HEK293 (cell line): ENCODE measurements at regions not wholly inside any gene's neighbourhood (a gene's known extent, or its start where the extent isn't known, plus 50 kb on each side); places are given as distances from the start of the nearest gene placed in this dataset.

Source experiments
- CTCF ChIA-PET: fragments of 350-600 bp; formaldehyde crosslinking; extraction: SDS; loops from one replicate; lab custom pipeline; 2021; ENCODE audit warnings: antibody characterized with exemption; lab: Yijun Ruan, JAX
- POLR2A ChIA-PET: fragments of 300-600 bp; formaldehyde crosslinking; extraction: SDS; loops from one replicate; lab custom pipeline; 2020; ENCODE audit warnings: antibody characterized with exemption, inconsistent platforms; lab: Yijun Ruan, JAX
- H3K27ac ChIP-seq: fragments of 200-500 bp; sonication (Bioruptor generic); 2 replicates; pipeline ENCODE4 v1.5.1; 2014; ENCODE audit warnings: low read depth, low read length, control low read depth, inconsistent platforms; ENCODE audit errors: extremely low read depth
- H3K36me3 ChIP-seq, 2 experiments: fragments of 200-500 bp in 1 of 2; sonication (Bioruptor generic) in 1 of 2; 1 replicate in 1 of 2; 2 replicates in 1 of 2; pipeline ENCODE4 v1.5.1; 2014 to 2017; ENCODE audit warnings: inconsistent platforms in 2 of 2, low read length in 2 of 2; ENCODE audit not compliant: control insufficient read depth in 2 of 2, insufficient read depth in 1 of 2
- H3K4me1 ChIP-seq: fragments of 200-500 bp; sonication (Bioruptor generic); 2 replicates; pipeline ENCODE4 v1.5.1; 2014; ENCODE audit warnings: mild to moderate bottlenecking, low read length, inconsistent platforms; ENCODE audit not compliant: control insufficient read depth, insufficient read depth
- H3K4me3 ChIP-seq: 2 replicates; pipeline ENCODE4 v1.5.1; 2011; ENCODE audit warnings: low read depth, mild to moderate bottlenecking, control low read depth, low read length, moderate library complexity
- H3K9me3 ChIP-seq: fragments of 200-500 bp; sonication (Bioruptor generic); 2 replicates; pipeline ENCODE4 v1.5.1; 2014; ENCODE audit warnings: low read depth, low read length, inconsistent platforms; ENCODE audit not compliant: control insufficient read depth, insufficient read depth
- EGR2 ChIP-seq: fragments of 450-650 bp; formaldehyde crosslinking; IDR thresholded peaks from 2 replicates; pipeline ENCODE4 v1.5.1; 2016; ENCODE audit warnings: low read depth, missing biosample characterization, missing genetic modification characterization
- IKZF3 ChIP-seq: fragments of 450-650 bp; IDR thresholded peaks from 2 replicates; pipeline ENCODE4 v1.5.0; 2018; ENCODE audit warnings: missing biosample characterization, mild to moderate bottlenecking, missing genetic modification characterization, moderate library complexity
- KLF8 ChIP-seq: fragments of 450-650 bp; formaldehyde crosslinking; IDR thresholded peaks from 2 replicates; pipeline ENCODE4 v1.5.1; 2016; ENCODE audit warnings: missing biosample characterization, missing genetic modification characterization
- RBAK ChIP-seq: fragments of 450-650 bp; formaldehyde crosslinking; IDR thresholded peaks from 2 replicates; pipeline ENCODE4 v1.5.1; 2016; ENCODE audit warnings: missing biosample characterization, missing genetic modification characterization
- TRIM28 ChIP-seq: IDR thresholded peaks from 2 replicates; pipeline ENCODE4 v1.6.1; 2011; ENCODE audit warnings: low read length, control low read depth, borderline replicate concordance
- YY1 ChIP-seq: fragments of 450-650 bp; formaldehyde crosslinking; IDR thresholded peaks from 2 replicates; pipeline ENCODE4 v1.5.1; 2018; ENCODE audit warnings: missing biosample characterization, missing genetic modification characterization
- ZIC2 ChIP-seq: fragments of 450-650 bp; formaldehyde crosslinking; IDR thresholded peaks from 2 replicates; pipeline ENCODE4 v1.5.1; 2016; ENCODE audit warnings: missing biosample characterization, missing genetic modification characterization
- ZNF133 ChIP-seq: fragments of 450-650 bp; formaldehyde crosslinking; IDR thresholded peaks from 2 replicates; pipeline ENCODE4 v1.5.1; 2016; ENCODE audit warnings: missing biosample characterization, missing genetic modification characterization
- ZNF146 ChIP-seq: fragments of 450-650 bp; formaldehyde crosslinking; IDR thresholded peaks from 2 replicates; pipeline ENCODE4 v1.5.1; 2016; ENCODE audit warnings: missing biosample characterization, missing genetic modification characterization
- ZNF184 ChIP-seq: fragments of 450-650 bp; IDR thresholded peaks from 2 replicates; pipeline ENCODE4 v1.5.1; 2018; ENCODE audit warnings: missing biosample characterization, mild to moderate bottlenecking, missing genetic modification characterization
- ZNF37A ChIP-seq: fragments of 450-650 bp; IDR thresholded peaks from 2 replicates; pipeline ENCODE4 v1.5.1; 2018; ENCODE audit warnings: missing biosample characterization, missing genetic modification characterization
- ZNF391 ChIP-seq: fragments of 450-650 bp; formaldehyde crosslinking; IDR thresholded peaks from 2 replicates; pipeline ENCODE4 v1.5.1; 2016; ENCODE audit warnings: low read depth, missing biosample characterization, missing genetic modification characterization, borderline replicate concordance
- ZNF416 ChIP-seq: fragments of 450-650 bp; formaldehyde crosslinking; IDR thresholded peaks from 2 replicates; pipeline ENCODE4 v1.5.1; 2016; ENCODE audit warnings: missing biosample characterization, missing genetic modification characterization
- ZNF510 ChIP-seq: fragments of 450-650 bp; formaldehyde crosslinking; IDR thresholded peaks from 2 replicates; pipeline ENCODE4 v1.5.1; 2018; ENCODE audit warnings: mild to moderate bottlenecking, missing genetic modification characterization, missing biosample characterization; ENCODE audit not compliant: insufficient replicate concordance
- ZNF629 ChIP-seq: fragments of 450-650 bp; formaldehyde crosslinking; IDR thresholded peaks from 2 replicates; pipeline ENCODE4 v1.5.1; 2017; ENCODE audit warnings: missing biosample characterization, missing genetic modification characterization
- ZNF664 ChIP-seq: fragments of 450-650 bp; formaldehyde crosslinking; IDR thresholded peaks from 2 replicates; pipeline ENCODE4 v1.5.1; 2016; ENCODE audit warnings: missing biosample characterization, missing genetic modification characterization
- ZNF670 ChIP-seq: fragments of 450-650 bp; formaldehyde crosslinking; IDR thresholded peaks from 2 replicates; pipeline ENCODE4 v1.5.1; 2016; ENCODE audit warnings: missing biosample characterization, missing genetic modification characterization, low read depth
- ZNF777 ChIP-seq: fragments of 450-650 bp; formaldehyde crosslinking; IDR thresholded peaks from 2 replicates; pipeline ENCODE4 v1.5.1; 2017; ENCODE audit warnings: missing biosample characterization, missing genetic modification characterization, borderline replicate concordance
- ZNF785 ChIP-seq: fragments of 450-650 bp; formaldehyde crosslinking; IDR thresholded peaks from 2 replicates; pipeline ENCODE4 v1.5.1; 2016; ENCODE audit warnings: missing biosample characterization, missing genetic modification characterization
- TF ChIP-seq, protein P1 (sequence below): fragments of 450-650 bp; formaldehyde crosslinking; IDR thresholded peaks from 2 replicates; pipeline ENCODE4 v1.5.1; 2016; ENCODE audit warnings: missing biosample characterization, missing genetic modification characterization, borderline replicate concordance
- TF ChIP-seq, protein P2 (sequence below): IDR thresholded peaks from 2 replicates; pipeline ENCODE4 v1.6.1; 2011; ENCODE audit warnings: mild to moderate bottlenecking, low read depth, low read length, borderline replicate concordance
- TF ChIP-seq, protein P3 (sequence below): fragments of 450-650 bp; formaldehyde crosslinking; IDR thresholded peaks from 2 replicates; pipeline ENCODE4 v1.5.1; 2017; ENCODE audit warnings: missing biosample characterization, missing genetic modification characterization
- TF ChIP-seq, protein P4 (sequence below): fragments of 450-650 bp; formaldehyde crosslinking; IDR thresholded peaks from 2 replicates; pipeline ENCODE4 v1.5.1; 2016; ENCODE audit warnings: missing biosample characterization, missing genetic modification characterization
- TF ChIP-seq, protein P5 (sequence below): fragments of 450-650 bp; formaldehyde crosslinking; IDR thresholded peaks from 2 replicates; pipeline ENCODE4 v1.5.1; 2016; ENCODE audit warnings: missing biosample characterization, missing genetic modification characterization

DNA sequence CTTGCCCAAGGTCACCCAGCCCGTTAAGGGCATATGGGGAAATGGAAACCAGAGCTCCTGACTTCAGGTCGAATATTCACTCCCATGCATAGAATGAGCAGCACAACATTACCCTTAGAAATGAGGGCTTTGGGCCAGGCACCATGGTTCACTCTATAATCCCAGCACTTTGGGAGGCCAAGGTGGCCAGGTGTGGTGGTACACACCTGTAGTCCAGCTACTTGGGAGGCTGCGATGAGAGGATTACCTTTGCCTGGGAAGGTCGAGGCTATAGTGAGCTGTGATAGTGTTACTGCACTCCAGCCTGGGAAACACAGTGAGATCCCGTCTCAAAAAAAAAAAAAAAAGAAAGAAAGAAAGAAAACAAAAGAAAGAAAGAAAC lies 341.0 kb upstream of the TMPO start:
- TF ChIP-seq, protein P1, sequence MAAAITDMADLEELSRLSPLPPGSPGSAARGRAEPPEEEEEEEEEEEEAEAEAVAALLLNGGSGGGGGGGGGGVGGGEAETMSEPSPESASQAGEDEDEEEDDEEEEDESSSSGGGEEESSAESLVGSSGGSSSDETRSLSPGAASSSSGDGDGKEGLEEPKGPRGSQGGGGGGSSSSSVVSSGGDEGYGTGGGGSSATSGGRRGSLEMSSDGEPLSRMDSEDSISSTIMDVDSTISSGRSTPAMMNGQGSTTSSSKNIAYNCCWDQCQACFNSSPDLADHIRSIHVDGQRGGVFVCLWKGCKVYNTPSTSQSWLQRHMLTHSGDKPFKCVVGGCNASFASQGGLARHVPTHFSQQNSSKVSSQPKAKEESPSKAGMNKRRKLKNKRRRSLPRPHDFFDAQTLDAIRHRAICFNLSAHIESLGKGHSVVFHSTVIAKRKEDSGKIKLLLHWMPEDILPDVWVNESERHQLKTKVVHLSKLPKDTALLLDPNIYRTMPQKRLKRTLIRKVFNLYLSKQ (tag by site-specific recombination), result no peak
- TF ChIP-seq ZNF510 (tag by site-specific recombination), result no peak
- TF ChIP-seq ZNF670 (tag by site-specific recombination), result no peak
- TF ChIP-seq IKZF3 (tag by site-specific recombination), result no peak
- no peak for TF ChIP-seq ZNF146 (tag by site-specific recombination)
- no peak for TF ChIP-seq YY1 (tag by site-specific recombination)
- no peak for TF ChIP-seq ZNF37A
- no peak for TF ChIP-seq ZNF416 (tag by site-specific recombination)
- TF ChIP-seq ZNF391 (tag by site-specific recombination), result no peak
- no peak for TF ChIP-seq ZNF664 (tag by site-specific recombination)
- TF ChIP-seq TRIM28, result no peak
- no peak for TF ChIP-seq ZIC2
- TF ChIP-seq, protein P2, sequence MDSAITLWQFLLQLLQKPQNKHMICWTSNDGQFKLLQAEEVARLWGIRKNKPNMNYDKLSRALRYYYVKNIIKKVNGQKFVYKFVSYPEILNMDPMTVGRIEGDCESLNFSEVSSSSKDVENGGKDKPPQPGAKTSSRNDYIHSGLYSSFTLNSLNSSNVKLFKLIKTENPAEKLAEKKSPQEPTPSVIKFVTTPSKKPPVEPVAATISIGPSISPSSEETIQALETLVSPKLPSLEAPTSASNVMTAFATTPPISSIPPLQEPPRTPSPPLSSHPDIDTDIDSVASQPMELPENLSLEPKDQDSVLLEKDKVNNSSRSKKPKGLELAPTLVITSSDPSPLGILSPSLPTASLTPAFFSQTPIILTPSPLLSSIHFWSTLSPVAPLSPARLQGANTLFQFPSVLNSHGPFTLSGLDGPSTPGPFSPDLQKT, result no peak
- TF ChIP-seq, protein P3, sequence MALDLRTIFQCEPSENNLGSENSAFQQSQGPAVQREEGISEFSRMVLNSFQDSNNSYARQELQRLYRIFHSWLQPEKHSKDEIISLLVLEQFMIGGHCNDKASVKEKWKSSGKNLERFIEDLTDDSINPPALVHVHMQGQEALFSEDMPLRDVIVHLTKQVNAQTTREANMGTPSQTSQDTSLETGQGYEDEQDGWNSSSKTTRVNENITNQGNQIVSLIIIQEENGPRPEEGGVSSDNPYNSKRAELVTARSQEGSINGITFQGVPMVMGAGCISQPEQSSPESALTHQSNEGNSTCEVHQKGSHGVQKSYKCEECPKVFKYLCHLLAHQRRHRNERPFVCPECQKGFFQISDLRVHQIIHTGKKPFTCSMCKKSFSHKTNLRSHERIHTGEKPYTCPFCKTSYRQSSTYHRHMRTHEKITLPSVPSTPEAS (tag by site-specific recombination), result no peak
- no peak for TF ChIP-seq RBAK (tag by site-specific recombination)
- TF ChIP-seq, all 188 proteins: peak for 0
- Histone ChIP-seq H3K4me1 (no peaks in the 10 kb centered on the region), H3K36me3 (no peaks in the 10 kb centered on the region), H3K27ac (no peak overlapping the region), H3K4me3 (no peak overlapping the region), H3K9me3 (no peaks in the 10 kb centered on the region)
- CTCF ChIA-PET, result interaction anchor here (0.6 kb wide), 1 partner anchor 11 kb away, joined by 3 read pairs; no protein-coding TSS in a partner anchor
- POLR2A ChIA-PET, result no interaction called here

DNA sequence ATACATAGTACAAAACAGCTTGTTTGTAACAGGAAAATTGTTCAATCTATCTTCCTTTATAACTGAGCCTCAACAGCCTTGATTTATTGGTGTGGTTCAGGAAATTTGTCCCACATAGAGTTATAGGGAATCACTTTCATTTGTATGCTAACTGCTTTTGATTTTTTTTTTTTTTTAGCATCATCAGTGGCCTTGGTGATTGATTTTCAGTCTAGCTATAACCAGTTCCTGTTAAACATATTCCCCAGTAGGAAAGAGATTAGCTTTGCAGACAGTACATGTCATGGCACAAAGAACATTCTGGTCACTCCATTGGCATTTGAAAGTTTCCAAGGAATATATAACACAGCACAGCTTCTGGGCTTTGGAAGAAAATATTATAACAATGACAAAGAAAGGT lies 337.3 kb upstream of the TMPO start:
- Histone ChIP-seq H3K9me3 (no peaks in the 10 kb centered on the region), H3K27ac (no peak overlapping the region), H3K4me1 (no peaks in the 10 kb centered on the region), H3K4me3 (no peak overlapping the region), H3K36me3 (no peaks in the 10 kb centered on the region)
- CTCF ChIA-PET, result no interaction called here
- no peak for TF ChIP-seq EGR2 (tag by site-specific recombination)
- TF ChIP-seq ZNF133 (tag by site-specific recombination), result no peak
- POLR2A ChIA-PET, result no interaction called here

DNA sequence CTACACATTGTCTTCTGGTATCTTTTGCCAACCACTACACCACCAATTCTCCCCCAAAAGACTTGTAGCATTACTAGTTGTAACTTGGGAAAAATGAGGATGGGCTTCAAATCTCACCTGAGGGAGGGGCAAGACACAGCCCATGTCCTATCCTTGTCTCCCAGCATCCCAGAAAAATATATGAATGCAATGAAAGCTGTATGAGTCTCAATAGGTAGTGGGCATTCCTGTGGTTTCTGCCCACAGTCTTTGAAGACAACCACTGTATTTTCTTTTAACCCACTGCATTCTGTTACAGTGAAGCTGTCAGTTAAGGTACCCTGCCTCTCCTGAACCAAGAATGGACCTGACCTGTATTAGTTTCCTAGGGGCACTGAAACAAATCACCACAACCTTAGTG lies 336.2 kb upstream of the TMPO start:
- H3K4me3 ChIP-seq, result no peak overlapping the region
- H3K9me3 ChIP-seq, result no peaks in the 10 kb centered on the region
- no peak overlapping the region for H3K27ac ChIP-seq
- no peaks in the 10 kb centered on the region for H3K36me3 ChIP-seq
- ChIA-PET POLR2A (no interaction called here), CTCF (interaction anchor here (0.5 kb wide), 1 partner anchor 14 kb away, joined by 4 read pairs; no protein-coding TSS in a partner anchor)
- H3K4me1 ChIP-seq, result no peaks in the 10 kb centered on the region
- TF ChIP-seq ZNF184, result no peak
- TF ChIP-seq, protein P4, sequence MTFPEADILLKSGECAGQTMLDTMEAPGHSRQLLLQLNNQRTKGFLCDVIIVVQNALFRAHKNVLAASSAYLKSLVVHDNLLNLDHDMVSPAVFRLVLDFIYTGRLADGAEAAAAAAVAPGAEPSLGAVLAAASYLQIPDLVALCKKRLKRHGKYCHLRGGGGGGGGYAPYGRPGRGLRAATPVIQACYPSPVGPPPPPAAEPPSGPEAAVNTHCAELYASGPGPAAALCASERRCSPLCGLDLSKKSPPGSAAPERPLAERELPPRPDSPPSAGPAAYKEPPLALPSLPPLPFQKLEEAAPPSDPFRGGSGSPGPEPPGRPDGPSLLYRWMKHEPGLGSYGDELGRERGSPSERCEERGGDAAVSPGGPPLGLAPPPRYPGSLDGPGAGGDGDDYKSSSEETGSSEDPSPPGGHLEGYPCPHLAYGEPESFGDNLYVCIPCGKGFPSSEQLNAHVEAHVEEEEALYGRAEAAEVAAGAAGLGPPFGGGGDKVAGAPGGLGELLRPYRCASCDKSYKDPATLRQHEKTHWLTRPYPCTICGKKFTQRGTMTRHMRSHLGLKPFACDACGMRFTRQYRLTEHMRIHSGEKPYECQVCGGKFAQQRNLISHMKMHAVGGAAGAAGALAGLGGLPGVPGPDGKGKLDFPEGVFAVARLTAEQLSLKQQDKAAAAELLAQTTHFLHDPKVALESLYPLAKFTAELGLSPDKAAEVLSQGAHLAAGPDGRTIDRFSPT (tag by site-specific recombination), result no peak
- no peak for TF ChIP-seq ZNF510 (tag by site-specific recombination)
- no peak for TF ChIP-seq ZNF670 (tag by site-specific recombination)
- TF ChIP-seq KLF8 (tag by site-specific recombination), result no peak
- TF ChIP-seq, protein P5, sequence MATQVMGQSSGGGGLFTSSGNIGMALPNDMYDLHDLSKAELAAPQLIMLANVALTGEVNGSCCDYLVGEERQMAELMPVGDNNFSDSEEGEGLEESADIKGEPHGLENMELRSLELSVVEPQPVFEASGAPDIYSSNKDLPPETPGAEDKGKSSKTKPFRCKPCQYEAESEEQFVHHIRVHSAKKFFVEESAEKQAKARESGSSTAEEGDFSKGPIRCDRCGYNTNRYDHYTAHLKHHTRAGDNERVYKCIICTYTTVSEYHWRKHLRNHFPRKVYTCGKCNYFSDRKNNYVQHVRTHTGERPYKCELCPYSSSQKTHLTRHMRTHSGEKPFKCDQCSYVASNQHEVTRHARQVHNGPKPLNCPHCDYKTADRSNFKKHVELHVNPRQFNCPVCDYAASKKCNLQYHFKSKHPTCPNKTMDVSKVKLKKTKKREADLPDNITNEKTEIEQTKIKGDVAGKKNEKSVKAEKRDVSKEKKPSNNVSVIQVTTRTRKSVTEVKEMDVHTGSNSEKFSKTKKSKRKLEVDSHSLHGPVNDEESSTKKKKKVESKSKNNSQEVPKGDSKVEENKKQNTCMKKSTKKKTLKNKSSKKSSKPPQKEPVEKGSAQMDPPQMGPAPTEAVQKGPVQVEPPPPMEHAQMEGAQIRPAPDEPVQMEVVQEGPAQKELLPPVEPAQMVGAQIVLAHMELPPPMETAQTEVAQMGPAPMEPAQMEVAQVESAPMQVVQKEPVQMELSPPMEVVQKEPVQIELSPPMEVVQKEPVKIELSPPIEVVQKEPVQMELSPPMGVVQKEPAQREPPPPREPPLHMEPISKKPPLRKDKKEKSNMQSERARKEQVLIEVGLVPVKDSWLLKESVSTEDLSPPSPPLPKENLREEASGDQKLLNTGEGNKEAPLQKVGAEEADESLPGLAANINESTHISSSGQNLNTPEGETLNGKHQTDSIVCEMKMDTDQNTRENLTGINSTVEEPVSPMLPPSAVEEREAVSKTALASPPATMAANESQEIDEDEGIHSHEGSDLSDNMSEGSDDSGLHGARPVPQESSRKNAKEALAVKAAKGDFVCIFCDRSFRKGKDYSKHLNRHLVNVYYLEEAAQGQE, result no peak
- TF ChIP-seq ZNF785 (tag by site-specific recombination), result no peak
- no peak for TF ChIP-seq ZNF629 (tag by site-specific recombination)
- no peak for TF ChIP-seq ZNF777 (tag by site-specific recombination)
